Liver (tissue), 8 donors: ENCODE measurements at regions not wholly inside any gene's neighbourhood (a gene's known extent, or its start where the extent isn't known, plus 50 kb on each side); places are given as distances from the start of the nearest gene placed in this dataset.

Experiments
- DNase-seq: peaks from one replicate; pipeline ENCODE4 v3.0.0-alpha.2; 2017; ENCODE audit warnings: low spot score
- H3K27ac ChIP-seq, 2 donors: one replicate each; pipeline ENCODE4 v1.7.0; 2013; ENCODE audit warnings: inconsistent platforms in 2 of 2, low read length in 2 of 2, control low read depth in 1 of 2, low read depth in 1 of 2, mild to moderate bottlenecking in 1 of 2
- H3K27me3 ChIP-seq, 4 donors: one replicate each; pipeline versions ENCODE4 v1.6.1 to v1.7.0; 2013; ENCODE audit warnings: low read length in 3 of 4, inconsistent platforms in 1 of 4, mild to moderate bottlenecking in 1 of 4, moderate library complexity in 1 of 4; ENCODE audit not compliant: control insufficient read depth in 4 of 4, insufficient read depth in 4 of 4
- H3K36me3 ChIP-seq, 4 donors: one replicate each; pipeline versions ENCODE4 v1.6.1 to v1.7.0; 2013; ENCODE audit warnings: low read length in 3 of 4, mild to moderate bottlenecking in 3 of 4, low read depth in 1 of 4, moderate library complexity in 1 of 4; ENCODE audit not compliant: control insufficient read depth in 4 of 4, insufficient read depth in 3 of 4
- H3K4me1 ChIP-seq, 4 donors: one replicate each; pipeline versions ENCODE4 v1.6.1 to v1.7.0; 2013; ENCODE audit warnings: low read length in 3 of 4, mild to moderate bottlenecking in 3 of 4, moderate library complexity in 1 of 4; ENCODE audit not compliant: control insufficient read depth in 4 of 4, insufficient read depth in 4 of 4
- H3K4me3 ChIP-seq, 3 donors: one replicate each; pipeline versions ENCODE4 v1.6.1 to v1.7.0; 2013; ENCODE audit warnings: low read length in 3 of 3, control low read depth in 1 of 3, low read depth in 1 of 3, mild to moderate bottlenecking in 1 of 3
- H3K9ac ChIP-seq, 2 donors: one replicate each; pipeline ENCODE4 v1.7.0; 2013; ENCODE audit warnings: low read length in 2 of 2, mild to moderate bottlenecking in 2 of 2, moderate library complexity in 2 of 2, control low read depth in 1 of 2, low read depth in 1 of 2
- H3K9me3 ChIP-seq, 4 donors: one replicate each; pipeline versions ENCODE4 v1.6.1 to v1.7.0; 2013; ENCODE audit warnings: low read length in 3 of 4; ENCODE audit not compliant: control insufficient read depth in 4 of 4
- EGR1 ChIP-seq, 2 donors: IDR thresholded peaks; 2 replicates each; pipeline ENCODE4 v1.6.1; 2016 to 2018; ENCODE audit warnings: antibody characterized with exemption in 2 of 2, low read depth in 2 of 2
- FOXA1 ChIP-seq: IDR thresholded peaks from 2 replicates; pipeline ENCODE4 v1.6.1; 2016; ENCODE audit warnings: antibody characterized with exemption
- FOXA2 ChIP-seq: IDR thresholded peaks from 2 replicates; pipeline ENCODE4 v1.6.1; 2016; ENCODE audit warnings: antibody characterized with exemption
- GABPA ChIP-seq, 2 donors: IDR thresholded peaks in 1 of 2; conservative IDR thresholded peaks in 1 of 2; 2 replicates each; pipeline ENCODE4 v1.6.1; 2016; ENCODE audit warnings: antibody characterized with exemption in 2 of 2, mild to moderate bottlenecking in 1 of 2, moderate library complexity in 1 of 2
- HNF4A ChIP-seq, 2 donors: conservative IDR thresholded peaks; 2 replicates each; pipeline ENCODE4 v1.6.1; 2016; ENCODE audit warnings: antibody characterized with exemption in 2 of 2, mild to moderate bottlenecking in 2 of 2
- HNF4G ChIP-seq: IDR thresholded peaks from 2 replicates; pipeline ENCODE4 v1.6.1; 2016; ENCODE audit warnings: antibody characterized with exemption
- JUND ChIP-seq, 2 donors: IDR thresholded peaks; 2 replicates each; pipeline ENCODE4 v1.6.1; 2016; ENCODE audit warnings: antibody characterized with exemption in 2 of 2
- MAX ChIP-seq: IDR thresholded peaks from 2 replicates; pipeline ENCODE4 v1.6.1; 2016; ENCODE audit warnings: antibody characterized with exemption
- NR2F2 ChIP-seq: IDR thresholded peaks from 2 replicates; pipeline ENCODE4 v1.6.1; 2016; ENCODE audit warnings: antibody characterized with exemption
- RAD21 ChIP-seq, 2 donors: IDR thresholded peaks; 2 replicates each; pipeline ENCODE4 v1.6.1; 2016; ENCODE audit warnings: antibody characterized with exemption in 2 of 2, mild to moderate bottlenecking in 2 of 2
- REST ChIP-seq: IDR thresholded peaks from 2 replicates; pipeline ENCODE4 v1.6.1; 2016; ENCODE audit warnings: antibody characterized with exemption, mild to moderate bottlenecking
- RXRA ChIP-seq, 2 donors: IDR thresholded peaks; 2 replicates each; pipeline ENCODE4 v1.6.1; 2017 to 2018; ENCODE audit warnings: antibody characterized with exemption in 2 of 2, mild to moderate bottlenecking in 1 of 2
- SP1 ChIP-seq: IDR thresholded peaks from 2 replicates; pipeline ENCODE4 v1.6.1; 2018; ENCODE audit warnings: antibody characterized with exemption, mild to moderate bottlenecking
- TAF1 ChIP-seq: conservative IDR thresholded peaks from 2 replicates; pipeline ENCODE4 v1.6.1; 2016; ENCODE audit warnings: antibody characterized with exemption, mild to moderate bottlenecking
- YY1 ChIP-seq: IDR thresholded peaks from 2 replicates; pipeline ENCODE4 v1.6.1; 2016; ENCODE audit warnings: antibody characterized with exemption, mild to moderate bottlenecking
- WGBS: extraction: QIAGEN DNeasy Blood & Tissue Kit; methylation state at CpG from one replicate; pipeline ENCODE4 v1.1.7; 2013; 5-methylcytosine and 5-hydroxymethylcytosine counted together
- TF ChIP-seq, protein P1 (sequence below): IDR thresholded peaks from 2 replicates; pipeline ENCODE4 v1.6.1; 2016; ENCODE audit warnings: antibody characterized with exemption
- TF ChIP-seq, protein P2 (sequence below): fragments of 150-350 bp; IDR thresholded peaks from 2 replicates; pipeline ENCODE4 v1.5.1; 2017; ENCODE audit warnings: improper control_type of control experiment, low read depth, low read length; ENCODE audit not compliant: missing input control
- TF ChIP-seq, protein P3 (sequence below): IDR thresholded peaks from 2 replicates; pipeline ENCODE4 v1.6.1; 2016; ENCODE audit warnings: antibody characterized with exemption
- donor health status: healthy.
- donor health status: healthy.
- donor health status: healthy.
- donor health status: healthy.
- donor health status: healthy.

DNA sequence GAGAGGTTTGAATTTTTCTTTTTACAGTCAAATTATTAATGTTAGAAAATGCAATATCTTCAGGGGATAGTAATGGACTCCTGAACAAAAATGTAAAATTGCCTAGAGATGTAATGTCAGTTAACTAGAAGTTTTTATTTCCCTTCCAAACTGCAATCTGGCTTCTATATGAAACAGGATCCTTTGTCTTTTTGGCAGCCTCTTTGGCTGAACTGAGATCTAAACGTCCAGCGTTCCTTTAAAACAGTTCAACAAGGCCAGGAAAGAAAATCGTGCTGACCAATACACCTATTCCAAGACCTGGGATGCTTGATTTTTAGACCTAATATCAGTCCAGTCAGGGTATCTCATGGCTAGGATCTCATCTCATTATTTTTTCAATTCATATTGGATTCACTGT lies 245.5 kb downstream of the FIGN start:
- no peak for DNase-seq
- Histone ChIP-seq H3K4me1 (no peaks in the 10 kb centered on the region), H3K9ac (no peak overlapping the region), H3K9me3 (no peaks in the 10 kb centered on the region), H3K36me3 (no peaks in the 10 kb centered on the region), H3K27me3 (no peaks in the 10 kb centered on the region), H3K4me3 (no peak overlapping the region), H3K27ac (no peak overlapping the region)
- 72% methylated on average over 3 of the region's 3 CpGs for WGBS
- TF ChIP-seq GABPA (IDR thresholded peaks at IDR 0.05 in 1 of 2, conservative IDR thresholded peaks at IDR 0.05 in 1 of 2) (no peak), RAD21 (IDR thresholded peaks at IDR 0.05) (no peak), HNF4G (no peak), JUND (IDR thresholded peaks at IDR 0.05) (no peak), FOXA2 (no peak), EGR1 (IDR thresholded peaks at IDR 0.05; ENCODE audit: low read depth in 2 of 2) (no peak), REST (no peak), TAF1 (no peak), RXRA (IDR thresholded peaks at IDR 0.05) (no peak), YY1 (no peak), SP1 (no peak), MAX (no peak), FOXA1 (no peak)
- TF ChIP-seq, protein P1, sequence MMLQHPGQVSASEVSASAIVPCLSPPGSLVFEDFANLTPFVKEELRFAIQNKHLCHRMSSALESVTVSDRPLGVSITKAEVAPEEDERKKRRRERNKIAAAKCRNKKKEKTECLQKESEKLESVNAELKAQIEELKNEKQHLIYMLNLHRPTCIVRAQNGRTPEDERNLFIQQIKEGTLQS = no peak
- TF ChIP-seq, protein P2, sequence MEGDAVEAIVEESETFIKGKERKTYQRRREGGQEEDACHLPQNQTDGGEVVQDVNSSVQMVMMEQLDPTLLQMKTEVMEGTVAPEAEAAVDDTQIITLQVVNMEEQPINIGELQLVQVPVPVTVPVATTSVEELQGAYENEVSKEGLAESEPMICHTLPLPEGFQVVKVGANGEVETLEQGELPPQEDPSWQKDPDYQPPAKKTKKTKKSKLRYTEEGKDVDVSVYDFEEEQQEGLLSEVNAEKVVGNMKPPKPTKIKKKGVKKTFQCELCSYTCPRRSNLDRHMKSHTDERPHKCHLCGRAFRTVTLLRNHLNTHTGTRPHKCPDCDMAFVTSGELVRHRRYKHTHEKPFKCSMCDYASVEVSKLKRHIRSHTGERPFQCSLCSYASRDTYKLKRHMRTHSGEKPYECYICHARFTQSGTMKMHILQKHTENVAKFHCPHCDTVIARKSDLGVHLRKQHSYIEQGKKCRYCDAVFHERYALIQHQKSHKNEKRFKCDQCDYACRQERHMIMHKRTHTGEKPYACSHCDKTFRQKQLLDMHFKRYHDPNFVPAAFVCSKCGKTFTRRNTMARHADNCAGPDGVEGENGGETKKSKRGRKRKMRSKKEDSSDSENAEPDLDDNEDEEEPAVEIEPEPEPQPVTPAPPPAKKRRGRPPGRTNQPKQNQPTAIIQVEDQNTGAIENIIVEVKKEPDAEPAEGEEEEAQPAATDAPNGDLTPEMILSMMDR = no peak
- TF ChIP-seq, protein P3, sequence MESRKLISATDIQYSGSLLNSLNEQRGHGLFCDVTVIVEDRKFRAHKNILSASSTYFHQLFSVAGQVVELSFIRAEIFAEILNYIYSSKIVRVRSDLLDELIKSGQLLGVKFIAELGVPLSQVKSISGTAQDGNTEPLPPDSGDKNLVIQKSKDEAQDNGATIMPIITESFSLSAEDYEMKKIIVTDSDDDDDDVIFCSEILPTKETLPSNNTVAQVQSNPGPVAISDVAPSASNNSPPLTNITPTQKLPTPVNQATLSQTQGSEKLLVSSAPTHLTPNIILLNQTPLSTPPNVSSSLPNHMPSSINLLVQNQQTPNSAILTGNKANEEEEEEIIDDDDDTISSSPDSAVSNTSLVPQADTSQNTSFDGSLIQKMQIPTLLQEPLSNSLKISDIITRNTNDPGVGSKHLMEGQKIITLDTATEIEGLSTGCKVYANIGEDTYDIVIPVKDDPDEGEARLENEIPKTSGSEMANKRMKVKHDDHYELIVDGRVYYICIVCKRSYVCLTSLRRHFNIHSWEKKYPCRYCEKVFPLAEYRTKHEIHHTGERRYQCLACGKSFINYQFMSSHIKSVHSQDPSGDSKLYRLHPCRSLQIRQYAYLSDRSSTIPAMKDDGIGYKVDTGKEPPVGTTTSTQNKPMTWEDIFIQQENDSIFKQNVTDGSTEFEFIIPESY = no peak

- Histone ChIP-seq H3K9ac (no peak overlapping the region), H3K9me3 (no peaks in the 10 kb centered on the region)
- DNase-seq = no peak
- no peak for TF ChIP-seq MAX
- no peak for TF ChIP-seq FOXA2
- TF ChIP-seq TAF1 = no peak
- no peak for TF ChIP-seq REST
- no peak for TF ChIP-seq HNF4G
- TF ChIP-seq NR2F2 = no peak
- TF ChIP-seq HNF4A (conservative IDR thresholded peaks at IDR 0.05) = no peak
- no peak for TF ChIP-seq EGR1 (IDR thresholded peaks at IDR 0.05; ENCODE audit: low read depth in 2 of 2)
- TF ChIP-seq, protein P3 = no peak
- TF ChIP-seq, protein P1 = no peak
- TF ChIP-seq RAD21 (IDR thresholded peaks at IDR 0.05) = no peak
- no peak for TF ChIP-seq FOXA1
- TF ChIP-seq RXRA (IDR thresholded peaks at IDR 0.05) = no peak
- TF ChIP-seq SP1 = no peak
These were observed 254.3 kb downstream of the FIGN start for GRCh38 chr2:163481515-163481914.

More at GRCh38 chr2:163481515-163481914, 254.3 kb downstream of the FIGN start:
- H3K27ac ChIP-seq = no peak overlapping the region
- H3K27me3 ChIP-seq = no peaks in the 10 kb centered on the region
- no peaks in the 10 kb centered on the region for H3K36me3 ChIP-seq
- no peak overlapping the region for H3K4me3 ChIP-seq
- no peaks in the 10 kb centered on the region for H3K4me1 ChIP-seq
